Gastroesophageal sphincter (tissue), 4 donors: ENCODE measurements at regions not wholly inside any gene's neighbourhood (a gene's known extent, or its start where the extent isn't known, plus 50 kb on each side); places are given as distances from the start of the nearest gene placed in this dataset.

Experiments used
- ATAC-seq: fragments of 150-250 bp; one replicate; pipeline ENCODE4 v1.9.1; 2016; ENCODE audit warnings: mild to moderate bottlenecking, moderate library complexity
- H3K27ac ChIP-seq, 4 donors: fragments of 200-600 bp; sonication (generic) in 3 of 4; 1 replicate in 3 of 4; 2 replicates in 1 of 4; pipeline ENCODE4 v1.5.1; 2016 to 2019
- H3K27me3 ChIP-seq: fragments of 200-600 bp; sonication (generic); one replicate; pipeline ENCODE4 v1.5.1; 2019
- H3K36me3 ChIP-seq, 2 donors: fragments of 200-600 bp; sonication (generic); one replicate each; pipeline ENCODE4 v1.5.1; 2019; ENCODE audit warnings: control low read depth in 1 of 2
- H3K4me1 ChIP-seq, 3 donors: fragments of 200-600 bp; sonication (generic); 1 replicate in 2 of 3; 2 replicates in 1 of 3; pipeline ENCODE4 v1.5.1; 2016 to 2019; ENCODE audit warnings: control low read depth in 2 of 3
- H3K4me3 ChIP-seq, 2 donors: fragments of 200-600 bp; sonication (generic); one replicate each; pipeline ENCODE4 v1.5.1; 2019; ENCODE audit warnings: mild to moderate bottlenecking in 1 of 2, moderate library complexity in 1 of 2
- H3K9me3 ChIP-seq, 3 donors: fragments of 200-600 bp; sonication (generic); one replicate each; pipeline ENCODE4 v1.5.1; 2017 to 2019; ENCODE audit warnings: control low read depth in 2 of 3
- EP300 ChIP-seq: sonication (generic); formaldehyde crosslinking; IDR thresholded peaks from one replicate; pipeline ENCODE4 v1.6.1; 2017; ENCODE audit warnings: antibody characterized with exemption, mild to moderate bottlenecking
- POLR2A ChIP-seq, 2 donors: fragments of 450-650 bp; IDR thresholded peaks; one replicate each; pipeline ENCODE4 v1.6.1; 2017; ENCODE audit warnings: antibody characterized with exemption in 2 of 2, mild to moderate bottlenecking in 2 of 2, moderate library complexity in 1 of 2
- POLR2AphosphoS5 ChIP-seq: sonication (generic); formaldehyde crosslinking; IDR thresholded peaks from one replicate; pipeline ENCODE4 v1.6.1; 2017; ENCODE audit warnings: antibody characterized with exemption
- WGBS, 2 donors: methylation state at CpG; one replicate each; pipeline ENCODE4 v1.1.5; 2018; ENCODE audit warnings: low coverage in 1 of 2; 5-methylcytosine and 5-hydroxymethylcytosine counted together
- TF ChIP-seq, protein P1 (sequence below), 4 experiments: fragments of 200-600 bp in 2 of 4; fragments of 450-650 bp in 2 of 4; sonication (generic) in 1 of 4; IDR thresholded peaks; one replicate each; pipeline ENCODE4 v1.5.1; 2017 to 2019; ENCODE audit warnings: antibody characterized with exemption in 4 of 4, mild to moderate bottlenecking in 2 of 4, moderate library complexity in 2 of 4

DNA sequence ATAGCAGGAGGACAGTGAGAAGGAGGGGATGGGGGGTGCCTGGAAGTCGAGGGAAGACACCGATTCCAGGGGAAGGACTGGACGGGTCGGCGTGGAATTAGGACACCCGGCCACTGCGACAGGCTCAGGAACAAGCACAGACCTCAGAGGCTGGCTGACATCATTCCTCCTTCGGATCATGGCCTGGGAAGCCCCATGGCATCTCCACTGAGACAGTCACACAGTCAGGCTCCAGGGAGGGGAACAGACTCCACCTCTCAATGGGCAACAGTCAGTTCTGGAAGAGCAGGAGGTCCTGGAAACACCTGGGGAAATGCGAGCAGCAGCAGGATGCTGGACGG, 67.9 kb upstream of the FBRSL1 start:
- Histone ChIP-seq H3K4me3 (no peak overlapping the region), H3K27me3 (peaks cover 95% of the 10 kb centered on the region), H3K36me3 (no peaks in the 10 kb centered on the region), H3K9me3 (peaks cover 0 to 4% (median 0%) of the 10 kb centered on the region in 3 donors), H3K27ac (no peak overlapping the region), H3K4me1 (peaks cover 0 to 7% (median 0%) of the 10 kb centered on the region in 3 donors)
- TF ChIP-seq, protein P1, sequence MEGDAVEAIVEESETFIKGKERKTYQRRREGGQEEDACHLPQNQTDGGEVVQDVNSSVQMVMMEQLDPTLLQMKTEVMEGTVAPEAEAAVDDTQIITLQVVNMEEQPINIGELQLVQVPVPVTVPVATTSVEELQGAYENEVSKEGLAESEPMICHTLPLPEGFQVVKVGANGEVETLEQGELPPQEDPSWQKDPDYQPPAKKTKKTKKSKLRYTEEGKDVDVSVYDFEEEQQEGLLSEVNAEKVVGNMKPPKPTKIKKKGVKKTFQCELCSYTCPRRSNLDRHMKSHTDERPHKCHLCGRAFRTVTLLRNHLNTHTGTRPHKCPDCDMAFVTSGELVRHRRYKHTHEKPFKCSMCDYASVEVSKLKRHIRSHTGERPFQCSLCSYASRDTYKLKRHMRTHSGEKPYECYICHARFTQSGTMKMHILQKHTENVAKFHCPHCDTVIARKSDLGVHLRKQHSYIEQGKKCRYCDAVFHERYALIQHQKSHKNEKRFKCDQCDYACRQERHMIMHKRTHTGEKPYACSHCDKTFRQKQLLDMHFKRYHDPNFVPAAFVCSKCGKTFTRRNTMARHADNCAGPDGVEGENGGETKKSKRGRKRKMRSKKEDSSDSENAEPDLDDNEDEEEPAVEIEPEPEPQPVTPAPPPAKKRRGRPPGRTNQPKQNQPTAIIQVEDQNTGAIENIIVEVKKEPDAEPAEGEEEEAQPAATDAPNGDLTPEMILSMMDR (IDR thresholded peaks at IDR 0.05) = no peak
- no peak for TF ChIP-seq POLR2A (IDR thresholded peaks at IDR 0.05)
- TF ChIP-seq POLR2AphosphoS5 = no peak
- no peak for TF ChIP-seq EP300
- no peak for ATAC-seq
- WGBS, 2 donors = 60 to 72% methylated on average over 1 to 8 of the region's 10 CpGs

DNA sequence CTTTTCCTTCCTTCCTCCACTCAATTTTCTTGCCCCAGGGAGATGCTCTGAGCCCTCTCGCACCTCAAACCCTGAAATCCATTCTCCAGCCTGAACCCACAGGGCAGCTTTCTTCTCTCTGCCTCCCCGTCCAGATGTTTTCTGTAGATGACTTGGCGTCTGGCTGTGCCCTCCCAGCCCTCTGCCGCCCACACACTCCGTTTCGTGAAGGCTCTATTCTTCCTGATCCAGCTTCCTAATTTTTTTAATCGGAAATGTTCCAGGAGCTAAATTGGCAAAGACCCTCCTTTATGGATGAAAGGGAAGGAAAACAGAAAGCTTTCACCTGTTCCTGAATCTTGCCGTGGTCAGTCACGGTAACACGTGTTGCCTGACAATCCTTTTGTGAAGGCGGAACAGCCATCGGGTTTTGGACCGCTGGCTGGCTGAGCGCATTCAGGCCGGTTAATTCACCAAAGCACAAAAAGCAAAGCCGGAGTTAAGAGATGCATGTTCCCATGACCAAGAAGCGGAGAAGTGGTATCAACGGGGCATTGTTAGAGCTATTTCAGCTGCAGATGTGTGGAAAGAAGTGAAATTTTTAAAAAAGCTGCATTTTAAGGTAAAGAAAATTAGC, 70.2 kb upstream of the FBRSL1 start:
- Histone ChIP-seq H3K4me1 (peaks cover 0 to 14% (median 6%) of the 10 kb centered on the region in 3 donors), H3K27ac (no peak overlapping the region), H3K4me3 (no peak overlapping the region), H3K9me3 (peaks cover 0 to 4% (median 0%) of the 10 kb centered on the region in 3 donors), H3K36me3 (no peaks in the 10 kb centered on the region), H3K27me3 (peaks cover 95% of the 10 kb centered on the region)
- ATAC-seq = no peak
- 30 to 45% methylated on average over 18 of the region's 18 CpGs for WGBS, 2 donors
- TF ChIP-seq, protein P1 (IDR thresholded peaks at IDR 0.05) = no peak
- TF ChIP-seq POLR2AphosphoS5 (no peak), POLR2A (IDR thresholded peaks at IDR 0.05) (no peak), EP300 (no peak)

DNA sequence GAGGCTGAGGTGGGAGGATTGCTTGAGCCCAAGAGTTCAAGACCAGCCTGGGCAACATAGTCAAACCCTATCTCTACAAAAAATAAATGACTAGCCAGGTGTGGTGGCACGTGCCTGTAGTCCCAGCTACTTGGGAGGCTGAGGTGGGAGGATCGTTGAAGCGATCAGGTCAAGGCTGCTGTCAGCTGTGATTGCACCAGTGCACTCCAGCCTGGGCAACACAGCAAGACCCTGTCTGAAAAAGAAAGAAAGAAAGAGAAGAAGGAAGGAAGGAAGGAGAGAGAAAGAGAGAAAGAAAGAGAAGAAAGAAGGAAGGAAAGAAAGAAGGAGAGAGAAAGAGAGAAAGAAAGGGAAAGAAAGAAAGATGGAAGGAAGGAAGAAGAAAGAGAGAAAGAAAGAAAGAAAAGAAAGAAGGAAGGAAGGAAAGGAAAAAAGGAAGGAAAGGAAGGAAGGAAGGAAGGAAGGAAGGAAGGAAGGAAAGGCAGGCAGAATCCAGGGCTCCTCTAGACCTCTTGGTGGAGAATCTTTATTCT, 71.5 kb upstream of the FBRSL1 start:
- peaks cover 0 to 22% (median 8%) of the 10 kb centered on the region in 3 donors for H3K4me1 ChIP-seq
- WGBS, 2 donors = 96% methylated on average over 3 of the region's 3 CpGs; no CpG with 5 or more reads in 1 of the 2 donors
- ATAC-seq = no peak
- peaks cover 93% of the 10 kb centered on the region for H3K27me3 ChIP-seq
- no peaks in the 10 kb centered on the region for H3K36me3 ChIP-seq
- H3K9me3 ChIP-seq = peaks cover 0 to 3% (median 0%) of the 10 kb centered on the region in 3 donors
- TF ChIP-seq EP300 = no peak
- TF ChIP-seq, protein P1 (IDR thresholded peaks at IDR 0.05) = no peak
- TF ChIP-seq POLR2A (IDR thresholded peaks at IDR 0.05) = no peak
- no peak for TF ChIP-seq POLR2AphosphoS5
- no peak overlapping the region for H3K4me3 ChIP-seq
- H3K27ac ChIP-seq = no peak overlapping the region

- ATAC-seq = no peak
- H3K36me3 ChIP-seq = no peaks in the 10 kb centered on the region
- H3K27me3 ChIP-seq = peaks cover 88% of the 10 kb centered on the region
- H3K9me3 ChIP-seq = no peaks in the 10 kb centered on the region
- H3K27ac ChIP-seq = no peak overlapping the region
- H3K4me3 ChIP-seq = no peak overlapping the region
- TF ChIP-seq, protein P1 (IDR thresholded peaks at IDR 0.05) = no peak
- TF ChIP-seq POLR2AphosphoS5 (no peak), POLR2A (IDR thresholded peaks at IDR 0.05) (no peak), EP300 (no peak)
- WGBS, 2 donors = 73 to 78% methylated on average over 3 to 7 of the region's 15 CpGs
- H3K4me1 ChIP-seq = peaks cover 0 to 22% (median 8%) of the 10 kb centered on the region in 3 donors
Observed at GRCh38 chr12:132417741-132418140, 72.2 kb upstream of the FBRSL1 start.

DNA sequence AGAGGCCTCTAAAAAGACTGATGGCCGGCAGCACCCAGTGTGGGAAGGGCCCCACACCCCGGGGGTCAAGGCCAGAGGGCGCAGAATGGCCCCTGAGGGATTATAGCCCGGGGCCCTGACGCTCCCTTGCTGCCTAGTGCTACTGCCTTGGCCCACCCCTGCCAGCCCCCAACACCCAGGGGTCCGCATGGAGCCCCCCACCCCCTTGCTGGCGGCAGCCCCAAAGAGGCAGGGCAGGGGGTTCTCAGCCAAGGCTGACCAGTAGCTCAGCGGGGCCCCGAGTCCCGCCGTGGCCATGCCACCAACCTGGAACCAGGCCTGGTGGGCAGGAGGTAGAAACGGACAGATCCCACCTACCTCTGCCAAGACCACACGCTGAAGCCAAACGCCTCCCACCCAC, 73.1 kb upstream of the FBRSL1 start:
- Histone ChIP-seq H3K4me3 (no peak overlapping the region), H3K9me3 (no peaks in the 10 kb centered on the region), H3K36me3 (no peaks in the 10 kb centered on the region), H3K27me3 (peaks cover 80% of the 10 kb centered on the region), H3K27ac (no peak overlapping the region), H3K4me1 (peaks cover 0 to 22% (median 8%) of the 10 kb centered on the region in 3 donors)
- ATAC-seq = no peak
- TF ChIP-seq POLR2AphosphoS5 = no peak
- TF ChIP-seq POLR2A (IDR thresholded peaks at IDR 0.05) = no peak
- TF ChIP-seq EP300 = no peak
- TF ChIP-seq, protein P1 (IDR thresholded peaks at IDR 0.05) = no peak
- no CpG with 5 or more reads among the region's 14 CpGs for WGBS, 2 donors
